SJCRH30 (cell line): ENCODE measurements at regions not wholly inside any gene's neighbourhood (a gene's known extent, or its start where the extent isn't known, plus 50 kb on each side); places are given as distances from the start of the nearest gene placed in this dataset.

ENCODE experiments used
- DNase-seq, 2 experiments: peaks; one replicate each; pipeline ENCODE4 v3.0.0-alpha.2; 2015 to 2020
- H3K27ac ChIP-seq: fragments of 250-450 bp; sonication (Bioruptor Pico); 2 replicates; pipeline ENCODE4 v1.5.1; 2020; ENCODE audit warnings: mild to moderate bottlenecking, moderate library complexity
- H3K27me3 ChIP-seq: fragments of 250-450 bp; sonication (Bioruptor Pico); 2 replicates; pipeline ENCODE4 v1.5.1; 2020; ENCODE audit warnings: mild to moderate bottlenecking, moderate library complexity
- H3K36me3 ChIP-seq: fragments of 250-450 bp; sonication (Bioruptor Pico); 2 replicates; pipeline ENCODE4 v1.5.1; 2020; ENCODE audit warnings: mild to moderate bottlenecking, moderate library complexity
- H3K4me1 ChIP-seq: fragments of 250-450 bp; sonication (Bioruptor Pico); 2 replicates; pipeline ENCODE4 v1.5.1; 2020; ENCODE audit warnings: mild to moderate bottlenecking, moderate library complexity
- H3K4me3 ChIP-seq: fragments of 250-450 bp; sonication (Bioruptor Pico); 2 replicates; pipeline ENCODE4 v1.5.1; 2020; ENCODE audit warnings: mild to moderate bottlenecking, moderate library complexity
- H3K9me3 ChIP-seq: fragments of 250-450 bp; sonication (Bioruptor Pico); replicated peaks from 2 replicates; pipeline ENCODE4 v1.5.1; 2020; ENCODE audit warnings: mild to moderate bottlenecking, moderate library complexity

- DNase-seq: no peak
- H3K36me3 ChIP-seq: no peaks in the 10 kb centered on the region
- no peak overlapping the region for H3K27ac ChIP-seq
- H3K4me3 ChIP-seq: no peak overlapping the region
- H3K4me1 ChIP-seq: no peaks in the 10 kb centered on the region; the same call in 1 of the 2 replicates
- H3K9me3 ChIP-seq: no peaks in the 10 kb centered on the region
- no peaks in the 10 kb centered on the region for H3K27me3 ChIP-seq
Measured at GRCh38 chr7:18390535-18390907, 105.0 kb upstream of the HDAC9 start.

DNA sequence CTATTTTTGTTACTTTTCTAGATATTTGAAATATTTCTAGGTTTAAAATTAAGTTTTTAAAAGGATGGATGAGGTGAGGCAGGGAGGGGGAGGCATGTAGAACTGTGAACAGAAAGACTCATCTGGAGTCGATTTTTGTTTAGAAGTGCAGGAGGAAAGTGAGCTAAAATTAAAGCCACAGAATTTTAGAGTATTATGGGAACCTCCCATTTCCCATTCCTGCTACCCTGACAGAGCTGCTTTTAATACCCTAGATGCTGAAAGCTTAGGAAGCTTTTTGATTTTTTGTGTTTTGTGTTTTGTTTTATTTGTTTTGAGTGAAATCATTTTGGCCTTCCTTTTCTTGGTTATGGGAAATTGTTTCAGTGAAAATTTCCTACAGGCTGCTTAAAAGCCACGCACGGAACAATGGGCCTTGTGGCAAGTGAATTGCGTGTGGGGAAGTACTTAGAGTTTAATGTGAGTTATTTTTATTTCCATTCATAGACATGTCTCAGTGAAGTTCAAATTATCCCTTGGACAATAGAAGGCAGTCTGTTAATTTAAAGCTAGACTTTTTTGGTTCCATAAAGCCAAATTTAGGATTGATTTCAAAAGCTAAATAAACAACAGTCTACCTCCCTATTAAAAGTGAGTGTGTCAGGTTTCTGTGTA lies 102.0 kb upstream of the HDAC9 start:
- no peak for DNase-seq
- no peaks in the 10 kb centered on the region for H3K36me3 ChIP-seq
- H3K4me3 ChIP-seq: no peak overlapping the region
- H3K27ac ChIP-seq: no peak overlapping the region
- no peaks in the 10 kb centered on the region for H3K4me1 ChIP-seq
- H3K9me3 ChIP-seq: no peaks in the 10 kb centered on the region
- H3K27me3 ChIP-seq: no peaks in the 10 kb centered on the region

- no peak for DNase-seq
Measured at GRCh38 chr7:18395868-18396267, 99.7 kb upstream of the HDAC9 start.

DNA sequence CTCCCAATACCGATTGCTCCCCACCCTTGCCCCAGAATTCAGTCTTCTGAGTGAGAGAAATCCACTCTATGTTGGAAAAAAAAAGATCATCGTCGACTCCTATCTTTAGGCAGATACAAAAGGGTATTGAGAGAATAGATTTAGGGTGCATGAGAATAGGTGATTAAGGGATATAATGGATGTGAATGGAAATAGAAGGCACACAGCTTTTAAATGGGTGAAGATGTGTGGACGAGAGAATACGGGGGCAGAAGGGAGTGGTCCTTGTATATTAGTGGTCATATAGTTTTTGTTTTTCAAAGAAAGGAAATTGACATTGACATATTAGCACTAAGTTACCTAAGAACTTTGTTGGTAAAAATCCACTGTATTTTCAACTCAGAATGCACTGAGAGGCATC lies 98.6 kb upstream of the HDAC9 start:
- Histone ChIP-seq H3K36me3 (no peaks in the 10 kb centered on the region), H3K4me1 (0 out of 2 replicates have a peak, but pooled peaks cover 5% of the 10 kb centered on the region), H3K27ac (no peak overlapping the region), H3K4me3 (no peak overlapping the region), H3K27me3 (no peaks in the 10 kb centered on the region), H3K9me3 (no peaks in the 10 kb centered on the region)
- no peak for DNase-seq

More at GRCh38 chr7:18395868-18396267, 99.7 kb upstream of the HDAC9 start:
- H3K9me3 ChIP-seq: no peaks in the 10 kb centered on the region
- no peaks in the 10 kb centered on the region for H3K36me3 ChIP-seq
- no peak overlapping the region for H3K27ac ChIP-seq
- H3K4me3 ChIP-seq: no peak overlapping the region
- 0 out of 2 replicates have a peak, but pooled peaks cover 5% of the 10 kb centered on the region for H3K4me1 ChIP-seq
- H3K27me3 ChIP-seq: no peaks in the 10 kb centered on the region

DNA sequence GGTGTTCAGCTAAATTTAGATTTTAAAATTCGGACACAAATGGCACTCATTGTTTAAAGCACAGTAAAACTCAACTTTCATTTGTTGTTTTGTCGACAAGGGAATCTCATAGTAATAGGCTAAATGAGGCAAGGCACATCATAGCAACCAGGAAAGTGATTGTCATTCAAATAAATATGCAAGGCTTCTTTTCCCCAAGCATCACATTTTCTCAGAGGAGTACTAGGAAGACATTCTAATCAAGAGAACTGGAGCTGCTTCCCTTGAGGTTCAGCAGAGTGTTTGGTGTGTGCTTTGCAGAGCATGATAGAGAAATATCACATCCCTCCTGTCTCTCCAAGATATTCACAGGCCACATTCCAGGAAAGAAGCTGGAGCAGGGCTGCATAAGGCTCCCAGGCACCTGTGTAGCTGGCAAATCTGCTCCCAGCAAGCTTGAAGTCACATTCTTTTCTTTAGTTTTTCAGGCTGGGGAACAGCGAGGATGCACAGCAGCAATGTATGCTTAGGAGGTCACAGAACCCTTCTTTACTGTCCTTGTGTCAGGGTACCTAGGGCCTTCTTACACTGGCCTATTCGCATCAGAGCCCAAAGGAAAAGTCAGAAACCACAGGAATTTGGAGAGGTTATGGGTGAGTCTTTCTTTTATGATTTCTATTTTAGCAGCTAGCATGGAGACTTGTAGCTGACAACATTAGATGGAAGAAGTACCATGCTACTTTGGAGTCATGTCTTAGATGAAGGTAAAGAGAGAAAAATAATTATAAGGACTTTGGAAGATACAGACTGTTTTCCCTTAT lies 95.9 kb upstream of the HDAC9 start:
- H3K36me3 ChIP-seq: no peaks in the 10 kb centered on the region
- no peak for DNase-seq
- H3K4me1 ChIP-seq: 0 out of 2 replicates have a peak, but pooled peaks cover 5% of the 10 kb centered on the region
- no peak overlapping the region for H3K4me3 ChIP-seq
- H3K9me3 ChIP-seq: no peaks in the 10 kb centered on the region
- H3K27me3 ChIP-seq: no peaks in the 10 kb centered on the region
- H3K27ac ChIP-seq: no peak overlapping the region

DNA sequence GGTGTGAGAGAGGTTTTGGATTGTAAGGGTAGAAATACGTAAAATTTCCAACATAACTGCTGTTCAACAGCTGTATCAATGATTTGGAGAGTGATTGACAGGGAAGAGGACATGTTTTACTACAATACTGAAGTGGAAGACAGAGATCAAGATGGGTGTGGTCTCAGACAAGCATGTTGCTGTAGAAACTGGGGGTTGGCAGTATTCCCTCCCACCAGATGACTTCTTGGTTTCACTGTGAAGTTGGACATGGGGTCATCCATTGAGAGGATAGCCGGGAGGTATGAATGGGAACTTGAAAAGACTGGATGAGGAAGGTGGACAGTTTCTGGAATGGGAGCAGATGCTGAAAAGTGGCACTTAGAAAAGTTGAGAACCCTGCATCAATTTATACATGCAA lies 95.3 kb upstream of the HDAC9 start:
- H3K4me1 ChIP-seq: 0 out of 2 replicates have a peak, but pooled peaks cover 5% of the 10 kb centered on the region
- H3K4me3 ChIP-seq: no peak overlapping the region
- H3K27me3 ChIP-seq: no peaks in the 10 kb centered on the region
- H3K9me3 ChIP-seq: no peaks in the 10 kb centered on the region
- no peak overlapping the region for H3K27ac ChIP-seq
- no peak for DNase-seq
- H3K36me3 ChIP-seq: no peaks in the 10 kb centered on the region

GRCh38 chr7:18400726-18401125 lies 94.8 kb upstream of the HDAC9 start:
- no peak overlapping the region for H3K4me3 ChIP-seq
- H3K9me3 ChIP-seq: no peaks in the 10 kb centered on the region
- no peak for DNase-seq
- no peaks in the 10 kb centered on the region for H3K36me3 ChIP-seq
- no peaks in the 10 kb centered on the region for H3K27me3 ChIP-seq
- H3K4me1 ChIP-seq: 0 out of 2 replicates have a peak, but pooled peaks cover 5% of the 10 kb centered on the region
- no peak overlapping the region for H3K27ac ChIP-seq

DNA sequence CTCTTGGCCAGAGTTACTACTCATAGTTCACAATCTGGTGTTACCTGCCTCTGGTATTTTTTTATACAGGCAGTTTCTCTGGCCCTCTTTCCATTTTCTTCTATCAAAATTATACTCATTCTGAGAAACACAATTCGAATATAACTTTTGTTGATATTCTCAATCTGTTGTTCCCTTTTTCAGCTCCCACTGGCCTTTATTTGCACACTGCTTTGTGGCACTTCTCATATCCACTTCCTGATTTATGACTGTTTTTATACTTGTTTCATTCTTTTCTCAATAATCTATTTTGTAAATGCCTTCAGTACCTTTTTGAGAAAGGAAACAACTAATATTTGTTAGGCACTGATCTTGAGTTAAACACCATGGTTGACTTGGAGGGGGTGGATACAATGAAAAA lies 93.8 kb upstream of the HDAC9 start:
- no peaks in the 10 kb centered on the region for H3K36me3 ChIP-seq
- H3K4me1 ChIP-seq: 0 out of 2 replicates have a peak, but pooled peaks cover 5% of the 10 kb centered on the region
- H3K4me3 ChIP-seq: no peak overlapping the region
- no peaks in the 10 kb centered on the region for H3K27me3 ChIP-seq
- no peak overlapping the region for H3K27ac ChIP-seq
- DNase-seq: no peak
- H3K9me3 ChIP-seq: no peaks in the 10 kb centered on the region

- Histone ChIP-seq H3K4me1 (0 out of 2 replicates have a peak, but pooled peaks cover 5% of the 10 kb centered on the region), H3K27ac (no peak overlapping the region), H3K27me3 (no peaks in the 10 kb centered on the region), H3K4me3 (no peak overlapping the region), H3K9me3 (no peaks in the 10 kb centered on the region), H3K36me3 (no peaks in the 10 kb centered on the region)
- DNase-seq: no peak
Measured at GRCh38 chr7:18402488-18403183, 92.9 kb upstream of the HDAC9 start.

DNA sequence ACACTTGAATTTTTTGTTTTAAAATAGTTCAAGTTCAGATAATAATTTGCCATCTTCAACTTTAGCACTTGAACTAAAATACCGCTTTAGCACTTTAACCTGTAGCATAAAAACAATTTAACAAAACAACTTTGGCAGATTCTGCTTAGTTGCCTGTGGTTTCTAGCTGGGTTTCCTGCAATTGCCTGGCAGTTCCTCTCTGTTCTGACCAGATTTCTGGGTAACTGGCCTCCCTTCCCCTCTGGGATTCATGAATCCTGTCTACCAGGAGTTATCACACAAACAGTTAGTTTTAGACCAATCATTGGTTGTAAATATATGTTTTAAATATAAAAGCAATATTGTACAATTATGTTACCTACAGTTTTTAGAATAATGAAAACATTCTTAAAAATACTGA lies 89.8 kb upstream of the HDAC9 start:
- H3K27me3 ChIP-seq: no peaks in the 10 kb centered on the region
- DNase-seq: no peak
- H3K36me3 ChIP-seq: no peaks in the 10 kb centered on the region
- H3K27ac ChIP-seq: no peak overlapping the region
- no peak overlapping the region for H3K4me3 ChIP-seq
- no peaks in the 10 kb centered on the region for H3K9me3 ChIP-seq
- no peaks in the 10 kb centered on the region for H3K4me1 ChIP-seq

DNA sequence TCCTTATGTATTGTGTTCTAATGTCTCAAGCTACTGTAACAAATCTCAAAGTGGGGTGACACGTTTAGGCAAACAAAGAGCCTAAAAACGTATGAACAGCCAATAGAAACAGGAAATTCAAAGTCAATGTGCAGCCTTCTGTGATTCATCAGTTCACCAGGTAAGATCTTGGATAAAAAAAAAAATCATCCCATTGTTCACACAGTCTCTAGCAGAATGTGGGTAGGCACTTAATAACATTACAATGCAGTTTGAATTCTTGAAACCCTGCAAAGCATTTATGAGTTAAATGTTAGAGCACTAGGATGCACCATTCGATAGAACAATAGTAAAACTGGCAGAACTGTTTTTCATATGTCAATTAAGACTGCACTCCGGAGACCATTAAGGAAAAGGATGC lies 88.2 kb upstream of the HDAC9 start:
- no peaks in the 10 kb centered on the region for H3K27me3 ChIP-seq
- no peaks in the 10 kb centered on the region for H3K9me3 ChIP-seq
- no peak overlapping the region for H3K4me3 ChIP-seq
- no peak for DNase-seq
- no peaks in the 10 kb centered on the region for H3K4me1 ChIP-seq
- no peak overlapping the region for H3K27ac ChIP-seq
- no peaks in the 10 kb centered on the region for H3K36me3 ChIP-seq

- Histone ChIP-seq H3K27me3 (no peaks in the 10 kb centered on the region), H3K9me3 (no peaks in the 10 kb centered on the region), H3K36me3 (no peaks in the 10 kb centered on the region), H3K4me3 (no peak overlapping the region), H3K4me1 (no peaks in the 10 kb centered on the region), H3K27ac (no peak overlapping the region)
- no peak for DNase-seq
Measured at GRCh38 chr7:18408461-18408860, 87.1 kb upstream of the HDAC9 start.

GRCh38 chr7:18408868-18409267 lies 86.7 kb upstream of the HDAC9 start:
- no peak for DNase-seq
- H3K9me3 ChIP-seq: no peaks in the 10 kb centered on the region
- no peaks in the 10 kb centered on the region for H3K27me3 ChIP-seq
- H3K27ac ChIP-seq: no peak overlapping the region
- H3K4me1 ChIP-seq: no peaks in the 10 kb centered on the region
- H3K36me3 ChIP-seq: no peaks in the 10 kb centered on the region
- H3K4me3 ChIP-seq: no peak overlapping the region

GRCh38 chr7:18413447-18413846 lies 82.1 kb upstream of the HDAC9 start:
- Histone ChIP-seq H3K4me3 (no peak overlapping the region), H3K9me3 (no peaks in the 10 kb centered on the region), H3K36me3 (no peaks in the 10 kb centered on the region), H3K27me3 (no peaks in the 10 kb centered on the region), H3K4me1 (peaks cover 6% of the 10 kb centered on the region), H3K27ac (no peak overlapping the region)
- no peak for DNase-seq

- H3K27ac ChIP-seq: peak overlapping the region; percentile 32
- H3K36me3 ChIP-seq: no peaks in the 10 kb centered on the region
- peaks cover 6% of the 10 kb centered on the region for H3K4me1 ChIP-seq
- H3K4me3 ChIP-seq: peak overlapping the region; percentile 17
- H3K27me3 ChIP-seq: no peaks in the 10 kb centered on the region
- no peaks in the 10 kb centered on the region for H3K9me3 ChIP-seq
- DNase-seq: peak; percentile 47 to 81
Measured at GRCh38 chr7:18414885-18415284, 80.7 kb upstream of the HDAC9 start.
